ENCODE measurements at regions not wholly inside any gene's neighbourhood (a gene's known extent, or its start where the extent isn't known, plus 50 kb on each side); places are given as distances from the start of the nearest gene placed in this dataset.

GRCh38 chr12:46983959-46984841 lies 95.2 kb upstream of the PCED1B start (continued):
- TF ChIP-seq, protein P1, sequence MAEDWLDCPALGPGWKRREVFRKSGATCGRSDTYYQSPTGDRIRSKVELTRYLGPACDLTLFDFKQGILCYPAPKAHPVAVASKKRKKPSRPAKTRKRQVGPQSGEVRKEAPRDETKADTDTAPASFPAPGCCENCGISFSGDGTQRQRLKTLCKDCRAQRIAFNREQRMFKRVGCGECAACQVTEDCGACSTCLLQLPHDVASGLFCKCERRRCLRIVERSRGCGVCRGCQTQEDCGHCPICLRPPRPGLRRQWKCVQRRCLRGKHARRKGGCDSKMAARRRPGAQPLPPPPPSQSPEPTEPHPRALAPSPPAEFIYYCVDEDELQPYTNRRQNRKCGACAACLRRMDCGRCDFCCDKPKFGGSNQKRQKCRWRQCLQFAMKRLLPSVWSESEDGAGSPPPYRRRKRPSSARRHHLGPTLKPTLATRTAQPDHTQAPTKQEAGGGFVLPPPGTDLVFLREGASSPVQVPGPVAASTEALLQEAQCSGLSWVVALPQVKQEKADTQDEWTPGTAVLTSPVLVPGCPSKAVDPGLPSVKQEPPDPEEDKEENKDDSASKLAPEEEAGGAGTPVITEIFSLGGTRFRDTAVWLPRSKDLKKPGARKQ (CRISPR knock-in tag; IDR thresholded peaks at IDR 0.05) = no peak
- TF ChIP-seq SREBF1 (IDR thresholded peaks at IDR 0.05; ENCODE audit: borderline replicate concordance, low read depth, low read length) (no peak), BCLAF1 (IDR thresholded peaks at IDR 0.05; ENCODE audit: borderline replicate concordance in 1 of 2, control insufficient read depth in 1 of 2, low read depth in 2 of 2, low read length in 1 of 2) (no peak), TAF15 (IDR thresholded peaks at IDR 0.05; ENCODE audit: low read depth, low read length) (no peak), ZNF696 (CRISPR knock-in tag; conservative IDR thresholded peaks at IDR 0.05) (no peak), SUPT5H (IDR thresholded peaks at IDR 0.05) (no peak), NELFE (IDR thresholded peaks at IDR 0.05; ENCODE audit: insufficient read depth, insufficient read length) (no peak), STAG1 (CRISPR knock-in tag; IDR thresholded peaks at IDR 0.05; ENCODE audit: borderline replicate concordance) (peak; percentile 32; the same call in 1 of the 2 replicates), BRF2 (IDR thresholded peaks at IDR 0.05; ENCODE audit: borderline replicate concordance, insufficient read depth, insufficient read length) (no peak), PHTF2 (CRISPR knock-in tag; IDR thresholded peaks at IDR 0.05) (no peak), ZNF280A (IDR thresholded peaks at IDR 0.05; ENCODE audit: low read depth, partially characterized antibody) (no peak), TCF3 (CRISPR knock-in tag; IDR thresholded peaks at IDR 0.05) (no peak)
- TF ChIP-seq, protein P2, sequence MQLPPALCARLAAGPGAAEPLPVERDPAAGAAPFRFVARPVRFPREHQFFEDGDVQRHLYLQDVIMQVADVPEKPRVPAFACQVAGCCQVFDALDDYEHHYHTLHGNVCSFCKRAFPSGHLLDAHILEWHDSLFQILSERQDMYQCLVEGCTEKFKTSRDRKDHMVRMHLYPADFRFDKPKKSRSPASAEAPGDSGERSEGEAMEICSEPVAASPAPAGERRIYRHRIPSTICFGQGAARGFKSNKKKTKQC (CRISPR knock-in tag; IDR thresholded peaks at IDR 0.05) = no peak
- TF ChIP-seq, protein P3, sequence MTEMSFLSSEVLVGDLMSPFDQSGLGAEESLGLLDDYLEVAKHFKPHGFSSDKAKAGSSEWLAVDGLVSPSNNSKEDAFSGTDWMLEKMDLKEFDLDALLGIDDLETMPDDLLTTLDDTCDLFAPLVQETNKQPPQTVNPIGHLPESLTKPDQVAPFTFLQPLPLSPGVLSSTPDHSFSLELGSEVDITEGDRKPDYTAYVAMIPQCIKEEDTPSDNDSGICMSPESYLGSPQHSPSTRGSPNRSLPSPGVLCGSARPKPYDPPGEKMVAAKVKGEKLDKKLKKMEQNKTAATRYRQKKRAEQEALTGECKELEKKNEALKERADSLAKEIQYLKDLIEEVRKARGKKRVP (CRISPR knock-in tag; IDR thresholded peaks at IDR 0.05) = no peak
- TF ChIP-seq, protein P4, sequence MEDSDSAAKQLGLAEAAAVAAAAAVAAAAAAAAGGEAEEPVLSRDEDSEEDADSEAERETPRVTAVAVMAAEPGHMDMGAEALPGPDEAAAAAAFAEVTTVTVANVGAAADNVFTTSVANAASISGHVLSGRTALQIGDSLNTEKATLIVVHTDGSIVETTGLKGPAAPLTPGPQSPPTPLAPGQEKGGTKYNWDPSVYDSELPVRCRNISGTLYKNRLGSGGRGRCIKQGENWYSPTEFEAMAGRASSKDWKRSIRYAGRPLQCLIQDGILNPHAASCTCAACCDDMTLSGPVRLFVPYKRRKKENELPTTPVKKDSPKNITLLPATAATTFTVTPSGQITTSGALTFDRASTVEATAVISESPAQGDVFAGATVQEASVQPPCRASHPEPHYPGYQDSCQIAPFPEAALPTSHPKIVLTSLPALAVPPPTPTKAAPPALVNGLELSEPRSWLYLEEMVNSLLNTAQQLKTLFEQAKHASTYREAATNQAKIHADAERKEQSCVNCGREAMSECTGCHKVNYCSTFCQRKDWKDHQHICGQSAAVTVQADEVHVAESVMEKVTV (CRISPR knock-in tag; IDR thresholded peaks at IDR 0.05) = peak; percentile 59

Measured in K562 (cell line).